AG04449 (cell line): ENCODE measurements at regions not wholly inside any gene's neighbourhood (a gene's known extent, or its start where the extent isn't known, plus 50 kb on each side); places are given as distances from the start of the nearest gene placed in this dataset.

Experiments
- CTCF ChIA-PET: fragments of 350-600 bp; formaldehyde crosslinking; extraction: SDS; loops from one replicate; lab custom pipeline; 2021; ENCODE audit warnings: antibody characterized with exemption; lab: Yijun Ruan, JAX
- POLR2A ChIA-PET: fragments of 400-600, 350-600 bp; formaldehyde crosslinking; extraction: SDS; loops from one replicate; lab custom pipeline; 2020; ENCODE audit warnings: antibody characterized with exemption, inconsistent platforms; lab: Yijun Ruan, JAX
- DNase-seq: peaks from one replicate; pipeline ENCODE4 v3.0.0-alpha.2; 2010; ENCODE audit warnings: low read depth, low spot score
- H3K4me3 ChIP-seq: 2 replicates; pipeline ENCODE4 v1.5.1; 2011; ENCODE audit warnings: low read depth, mild to moderate bottlenecking, control low read depth, low read length
- CTCF ChIP-seq: IDR thresholded peaks from one replicate; pipeline ENCODE4 v1.5.1; 2011; ENCODE audit warnings: mild to moderate bottlenecking, moderate library complexity, low read length, control low read depth, inconsistent platforms; ENCODE audit not compliant: insufficient read depth; ENCODE audit errors: missing control alignments

DNA sequence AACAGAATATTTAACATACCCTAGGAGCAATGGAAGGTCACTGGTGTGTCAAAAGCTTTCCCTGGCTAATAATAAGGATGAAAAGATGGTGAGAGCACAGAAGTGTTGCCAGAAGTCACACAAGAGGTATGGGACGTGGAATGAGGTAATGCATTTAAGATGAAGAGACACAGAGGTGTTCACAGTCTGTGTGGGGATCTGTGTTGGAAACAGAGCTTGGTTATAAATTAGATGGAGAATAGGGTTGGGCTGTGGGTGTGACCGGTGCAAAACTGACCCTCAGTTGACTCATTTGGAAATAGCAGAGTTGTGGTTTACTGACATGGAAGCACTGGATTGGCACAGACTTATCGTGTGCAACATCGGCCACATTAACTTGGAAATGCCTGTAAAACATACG, 372.5 kb downstream of the SATB2 start:
- TF ChIP-seq CTCF, result no peak

DNA sequence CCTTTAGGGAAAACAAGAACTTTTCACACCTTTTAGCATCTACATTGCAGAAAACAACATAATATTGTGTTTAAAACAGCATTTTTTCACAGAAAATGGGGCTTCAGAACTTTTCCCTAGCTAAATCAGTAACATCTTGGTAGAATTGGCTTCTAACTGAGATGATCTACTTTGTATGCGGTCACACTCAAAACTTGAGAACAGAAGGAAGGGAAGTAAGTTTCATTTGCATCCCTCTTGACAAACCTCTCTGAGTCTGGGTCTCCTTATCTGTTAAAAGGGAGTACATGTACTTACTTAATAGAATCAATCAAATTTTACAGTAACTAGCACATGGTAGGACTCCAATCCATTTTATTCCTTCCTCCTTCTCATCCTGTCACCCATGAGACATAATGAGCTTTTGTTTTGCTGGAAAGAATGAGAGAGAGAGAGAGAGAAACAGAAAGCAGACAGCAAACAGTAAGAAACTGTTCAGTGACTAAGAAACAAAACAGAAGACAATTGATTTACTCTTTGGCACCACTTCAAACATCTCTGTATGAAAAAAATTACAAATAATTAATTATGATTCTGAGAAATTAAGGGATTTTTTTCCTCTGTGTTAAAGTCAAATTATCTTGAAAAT, 387.3 kb downstream of the SATB2 start:
- ChIA-PET CTCF (no interaction called here), POLR2A (no interaction called here)
- TF ChIP-seq CTCF, result no peak
- no peak for DNase-seq
- no peak overlapping the region for H3K4me3 ChIP-seq

More for the DNA sequence above, 372.5 kb downstream of the SATB2 start:
- POLR2A ChIA-PET, result no interaction called here
- CTCF ChIA-PET, result no interaction called here
- H3K4me3 ChIP-seq, result no peak overlapping the region
- DNase-seq, result no peak

DNA sequence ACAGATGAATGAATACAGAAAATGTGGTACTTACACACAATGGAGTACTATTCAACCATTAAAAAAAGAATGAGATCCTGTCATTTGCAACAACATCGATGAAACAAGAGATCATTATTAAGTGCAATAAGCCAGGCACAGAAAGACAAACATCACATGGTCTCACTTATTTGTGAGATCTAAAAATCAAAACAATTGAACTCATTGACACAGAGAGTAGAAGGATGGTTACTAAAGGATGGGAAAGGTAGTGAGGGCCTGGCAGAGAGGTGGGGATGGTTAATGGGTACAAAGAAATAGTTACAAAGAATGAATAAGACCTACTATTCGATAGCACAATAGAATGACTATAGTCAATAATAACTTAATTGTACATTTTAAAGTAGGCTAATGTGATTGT, 393.5 kb downstream of the SATB2 start:
- no peak overlapping the region for H3K4me3 ChIP-seq
- TF ChIP-seq CTCF, result no peak
- CTCF ChIA-PET, result no interaction called here
- DNase-seq, result no peak
- POLR2A ChIA-PET, result no interaction called here

- DNase-seq, result no peak
These were observed 399.8 kb downstream of the SATB2 start for GRCh38 chr2:199057936-199058335.

DNA sequence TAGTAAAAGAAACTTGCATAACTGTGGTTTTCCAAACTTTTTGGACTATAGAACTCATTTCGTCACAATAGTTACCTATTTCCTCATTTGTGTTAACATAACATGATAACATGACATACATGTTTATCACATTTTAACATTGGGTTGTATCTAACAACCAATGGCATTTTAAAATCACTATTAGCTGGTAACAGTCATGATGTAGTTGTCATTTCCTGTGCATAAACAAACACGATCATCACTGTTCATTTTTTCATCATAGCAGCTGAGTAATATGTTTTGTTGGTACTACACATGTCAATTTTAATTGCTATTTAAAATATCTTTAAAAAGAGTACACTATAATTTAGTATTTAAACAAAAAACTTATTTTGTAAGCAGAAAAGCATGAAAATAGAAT, 402.4 kb downstream of the SATB2 start:
- TF ChIP-seq CTCF, result no peak
- no peak overlapping the region for H3K4me3 ChIP-seq
- POLR2A ChIA-PET, result no interaction called here
- CTCF ChIA-PET, result interaction anchor here (1.7 kb wide), 1 partner anchor 433 kb away, joined by 4 read pairs; no protein-coding TSS in a partner anchor
- DNase-seq, result no peak

More at GRCh38 chr2:199057936-199058335, 399.8 kb downstream of the SATB2 start:
- CTCF ChIA-PET, result no interaction called here
- TF ChIP-seq CTCF, result no peak
- POLR2A ChIA-PET, result no interaction called here
- no peak overlapping the region for H3K4me3 ChIP-seq

DNA sequence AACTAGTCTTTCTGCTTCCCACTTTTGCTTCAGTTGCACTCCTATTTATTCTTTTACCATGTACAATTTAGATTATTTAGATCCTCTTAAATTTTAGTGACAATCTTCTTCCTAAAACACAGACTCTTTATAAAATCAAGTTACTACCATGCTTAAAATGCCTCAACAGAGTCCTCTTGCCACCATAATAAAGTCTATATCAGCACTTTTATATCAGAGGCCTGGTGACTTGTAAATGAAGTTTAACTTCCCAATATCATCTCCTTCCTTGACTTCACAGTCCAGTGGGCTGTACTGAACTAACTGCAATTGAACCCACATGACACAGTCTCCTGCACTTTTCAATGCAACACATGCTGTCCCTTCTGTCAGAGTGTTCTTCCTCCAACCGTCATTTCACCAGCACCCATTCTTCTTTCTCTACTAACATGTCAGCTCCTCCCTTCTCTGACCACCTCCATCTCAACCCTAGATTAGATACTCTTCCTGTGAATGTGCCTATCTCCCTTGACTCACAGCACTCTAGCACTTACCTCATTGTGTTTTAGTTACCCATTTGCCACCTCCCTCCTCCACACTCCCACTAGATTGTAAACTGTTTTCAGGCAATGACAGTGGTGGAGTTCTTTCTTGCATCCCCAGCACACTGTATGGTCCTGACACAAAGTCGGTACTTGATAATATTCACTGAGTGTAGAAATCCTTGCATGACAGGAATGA, 414.9 kb downstream of the SATB2 start:
- H3K4me3 ChIP-seq, result no peak overlapping the region
- DNase-seq, result no peak
- CTCF ChIA-PET, result no interaction called here
- TF ChIP-seq CTCF, result no peak
- POLR2A ChIA-PET, result no interaction called here
